ENCODE measurements at regions not wholly inside any gene's neighbourhood (a gene's known extent, or its start where the extent isn't known, plus 50 kb on each side); places are given as distances from the start of the nearest gene placed in this dataset.

DNA sequence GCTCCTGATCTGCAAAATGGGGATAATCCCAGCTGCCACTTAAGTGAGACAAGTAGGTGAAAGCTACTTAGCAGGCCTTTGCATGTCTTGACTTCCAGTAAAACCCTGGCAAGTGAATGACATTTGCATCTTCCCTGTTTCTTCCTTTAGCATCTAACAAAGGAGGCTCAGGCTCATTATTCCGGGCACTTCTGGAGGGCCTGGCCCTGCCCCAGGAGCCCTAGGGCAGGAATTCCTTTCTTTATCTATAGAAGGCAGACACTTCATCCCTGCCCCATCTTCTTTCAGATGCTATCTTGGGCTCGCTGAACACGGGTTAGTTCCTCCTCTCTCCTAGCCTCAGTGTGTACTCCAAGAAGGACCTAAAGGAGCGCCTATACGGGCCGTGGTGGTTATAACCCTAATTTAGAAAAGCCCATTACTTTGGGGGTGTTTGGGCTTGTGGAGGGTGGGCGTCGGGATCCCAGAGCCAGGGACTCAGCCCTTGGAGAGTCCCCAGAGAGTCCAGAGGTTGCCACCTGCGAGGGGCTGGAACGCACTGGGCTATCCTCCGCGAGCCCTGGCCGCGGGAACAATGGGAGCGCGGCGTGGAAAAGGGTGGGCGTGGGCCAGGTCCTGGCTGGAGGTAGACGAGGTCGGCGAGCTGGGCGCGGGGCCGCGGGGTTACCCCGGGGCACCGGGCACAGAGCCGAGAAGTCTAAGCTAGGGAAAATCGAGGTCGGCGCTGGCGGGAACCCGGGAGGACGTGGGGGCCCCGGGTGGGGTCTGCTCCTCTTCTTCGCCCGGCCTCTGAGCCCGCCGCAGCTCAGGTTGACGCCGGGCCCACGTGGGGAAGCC is 62.8 kb upstream of the EPB41L1 start:
- Histone ChIP-seq H3K4me3 (ENCODE audit: extremely low read depth in 1 of 4, insufficient read depth in 2 of 4, low read depth in 3 of 4, low read length in 4 of 4) (peak overlapping the region; percentile 36 to 65 (median 57)), H3K36me3 (ENCODE audit: control insufficient read depth in 2 of 4, insufficient read depth in 4 of 4, low read length in 3 of 4) (peaks cover 0 to 3% (median 0%) of the 10 kb centered on the region in 4 experiments; a peak in 1 of 8 replicates), H2BK15ac (ENCODE audit: low read length) (0 out of 2 replicates have a peak overlapping the region, but pooled peaks have one; percentile 32), H3K4me2 (ENCODE audit: insufficient read depth in 1 of 2, low read depth in 2 of 2, low read length in 2 of 2) (peak overlapping the region; percentile 74 to 99), H3K56ac (replicated peaks; ENCODE audit: insufficient read length, low read depth, low read length) (no peak overlapping the region), H2BK12ac (ENCODE audit: low read depth, low read length) (no peak overlapping the region), H3K79me2 (ENCODE audit: control insufficient read depth in 1 of 2, insufficient read depth in 2 of 2, low read length in 2 of 2) (no peaks in the 10 kb centered on the region), H3K23me2 (ENCODE audit: low read depth, low read length) (peaks cover 17% of the 10 kb centered on the region), H3K27ac (ENCODE audit: low read depth, low read length) (no peak overlapping the region), H4K5ac (ENCODE audit: insufficient read length, low read depth, low read length) (no peak overlapping the region), H3K9ac (replicated peaks in 1 of 4; ENCODE audit: extremely low read depth in 1 of 4, low read depth in 3 of 4, low read length in 3 of 4) (no peak overlapping the region), H3K18ac (ENCODE audit: extremely low read depth, low read length) (peak overlapping the region; percentile 81), H2BK20ac (ENCODE audit: low read length) (no peak overlapping the region), H3K79me1 (ENCODE audit: low read depth, low read length) (no peaks in the 10 kb centered on the region; the same call in 1 of the 2 replicates), H4K8ac (ENCODE audit: extremely low read depth, insufficient read depth, low read length) (peak overlapping the region; percentile 29), H3K27me3 (replicated peaks in 1 of 4; ENCODE audit: control insufficient read depth in 3 of 4, extremely low read depth in 1 of 4, insufficient read depth in 3 of 4, low read length in 3 of 4) (peaks cover 25 to 47% (median 44%) of the 10 kb centered on the region in 4 experiments), H3K9me3 (ENCODE audit: insufficient read depth in 2 of 2, low read depth in 1 of 2, low read length in 1 of 2) (no peaks in the 10 kb centered on the region), H2AFZ (ENCODE audit: low read length) (no peak overlapping the region), H3K4me1 (replicated peaks in 1 of 4; ENCODE audit: control insufficient read depth in 3 of 4, insufficient read depth in 4 of 4, low read length in 3 of 4) (peaks cover 9 to 23% (median 14%) of the 10 kb centered on the region in 4 experiments), H2BK120ac (replicated peaks; ENCODE audit: low read depth, low read length) (no peak overlapping the region), H2AK5ac (ENCODE audit: low read depth, low read length) (no peak overlapping the region), H3K23ac (ENCODE audit: insufficient read length) (no peak overlapping the region), H4K91ac (replicated peaks; ENCODE audit: insufficient read length, low read length) (no peak overlapping the region), H3K4ac (replicated peaks; ENCODE audit: insufficient read length, low read depth, low read length) (no peak overlapping the region), H4K20me1 (replicated peaks in 1 of 2; ENCODE audit: control insufficient read depth in 1 of 2, insufficient read depth in 2 of 2, low read length in 2 of 2) (peaks cover 3 to 12% of the 10 kb centered on the region in 2 experiments), H3K14ac (ENCODE audit: insufficient read length) (no peak overlapping the region), H2BK5ac (ENCODE audit: low read depth, low read length) (no peak overlapping the region)
- peak; percentile 34 to 70 for DNase-seq (ENCODE audit: low read depth in 1 of 2, low spot score in 2 of 2)
- ChIA-PET CTCF (ENCODE audit: partially characterized antibody) (interaction anchor here (2.4 kb wide), 1 partner anchor 99 kb away, joined by 11 read pairs; no protein-coding TSS in a partner anchor), POLR2A (ENCODE audit: partially characterized antibody) (interaction anchor here (0.6 to 1.3 kb wide), 6 partner anchors 10 to 138 kb away, joined by 3 read pairs; partner anchors contain the start of gene SCAND1)
- WGBS, 2 experiments (ENCODE audit: extremely low coverage in 1 of 2, insufficient coverage in 1 of 2, insufficient read length in 1 of 2, insufficient replicate concordance in 2 of 2, low coverage in 1 of 2, low lambda C conversion rate in 2 of 2, missing lambda C conversion rate in 1 of 2) = 2% methylated on average over 34 of the region's 42 CpGs; no CpG with 5 or more reads in 1 of the 2 experiments
- FAIRE-seq = no peak
- no peak for TF ChIP-seq EP300 (IDR thresholded peaks at IDR 0.05; ENCODE audit: borderline replicate concordance in 1 of 2, low read depth in 2 of 2, low read length in 2 of 2)
- TF ChIP-seq RFX5 (IDR thresholded peaks at IDR 0.05; ENCODE audit: borderline replicate concordance, low read depth, low read length) = no peak
- TF ChIP-seq GTF2F1 (IDR thresholded peaks at IDR 0.05; ENCODE audit: borderline replicate concordance, low read depth, low read length) = no peak
- TF ChIP-seq, protein P1, sequence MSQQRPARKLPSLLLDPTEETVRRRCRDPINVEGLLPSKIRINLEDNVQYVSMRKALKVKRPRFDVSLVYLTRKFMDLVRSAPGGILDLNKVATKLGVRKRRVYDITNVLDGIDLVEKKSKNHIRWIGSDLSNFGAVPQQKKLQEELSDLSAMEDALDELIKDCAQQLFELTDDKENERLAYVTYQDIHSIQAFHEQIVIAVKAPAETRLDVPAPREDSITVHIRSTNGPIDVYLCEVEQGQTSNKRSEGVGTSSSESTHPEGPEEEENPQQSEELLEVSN (IDR thresholded peaks at IDR 0.05) = no peak
- TF ChIP-seq KDM1A (IDR thresholded peaks at IDR 0.05; ENCODE audit: borderline replicate concordance, low read length) = no peak
- TF ChIP-seq, protein P2, sequence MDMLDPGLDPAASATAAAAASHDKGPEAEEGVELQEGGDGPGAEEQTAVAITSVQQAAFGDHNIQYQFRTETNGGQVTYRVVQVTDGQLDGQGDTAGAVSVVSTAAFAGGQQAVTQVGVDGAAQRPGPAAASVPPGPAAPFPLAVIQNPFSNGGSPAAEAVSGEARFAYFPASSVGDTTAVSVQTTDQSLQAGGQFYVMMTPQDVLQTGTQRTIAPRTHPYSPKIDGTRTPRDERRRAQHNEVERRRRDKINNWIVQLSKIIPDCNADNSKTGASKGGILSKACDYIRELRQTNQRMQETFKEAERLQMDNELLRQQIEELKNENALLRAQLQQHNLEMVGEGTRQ (IDR thresholded peaks at IDR 0.05; ENCODE audit: low read length) = no peak
- no peak for TF ChIP-seq SAP30 (IDR thresholded peaks at IDR 0.05; ENCODE audit: insufficient read depth, insufficient replicate concordance, low read length)
- TF ChIP-seq SIN3A (conservative IDR thresholded peaks at IDR 0.05 in 1 of 2, IDR thresholded peaks at IDR 0.05 in 1 of 2; ENCODE audit: low read depth in 1 of 2, low read length in 2 of 2) = peak in 1 of 2 experiments; percentile 49; a peak in 1 of 4 replicates
- no peak for TF ChIP-seq SP4 (IDR thresholded peaks at IDR 0.05; ENCODE audit: low read length)
